HFFc6 (cell line): ENCODE measurements at regions not wholly inside any gene's neighbourhood (a gene's known extent, or its start where the extent isn't known, plus 50 kb on each side); places are given as distances from the start of the nearest gene placed in this dataset.

ENCODE experiments used
- DNase-seq: peaks from one replicate; pipeline ENCODE4 v3.0.0-alpha.2; 2018
- H3K27ac Mint-ChIP-seq: 2 replicates; pipeline ENCODE4 v1.8.0; 2020; ENCODE audit warnings: mild to moderate bottlenecking, mixed read lengths
- H3K27me3 Mint-ChIP-seq: 2 replicates; pipeline ENCODE4 v1.8.0; 2021; ENCODE audit warnings: mild to moderate bottlenecking, moderate library complexity, mixed read lengths; ENCODE audit not compliant: insufficient read depth
- H3K36me3 Mint-ChIP-seq: 2 replicates; pipeline ENCODE4 v1.8.0; 2021; ENCODE audit warnings: low read depth, mixed read lengths
- H3K4me1 Mint-ChIP-seq: 2 replicates; pipeline ENCODE4 v1.8.0; 2020; ENCODE audit warnings: low read depth, mixed read lengths
- H3K4me3 Mint-ChIP-seq: 2 replicates; pipeline ENCODE4 v1.8.0; 2020; ENCODE audit warnings: mild to moderate bottlenecking, moderate library complexity, mixed read lengths
- H3K9me3 Mint-ChIP-seq: 2 replicates; pipeline ENCODE4 v1.8.0; 2020; ENCODE audit warnings: mild to moderate bottlenecking, mixed read lengths
- CTCF ChIP-seq: fragments of 200-600 bp; sonication (generic); IDR thresholded peaks from 2 replicates; pipeline ENCODE4 v1.5.0; 2021; ENCODE audit warnings: antibody characterized with exemption, mild to moderate bottlenecking

GRCh38 chr21:31577271-31577670, 82.2 kb upstream of the SOD1 start:
- no peak for DNase-seq
- no peak overlapping the region for H3K4me3 Mint-ChIP-seq
- H3K4me1 Mint-ChIP-seq: no peaks in the 10 kb centered on the region
- H3K9me3 Mint-ChIP-seq: peaks cover 9% of the 10 kb centered on the region; the same call in 1 of the 2 replicates
- no peaks in the 10 kb centered on the region for H3K36me3 Mint-ChIP-seq
- TF ChIP-seq CTCF: no peak
- peaks cover 2% of the 10 kb centered on the region for H3K27me3 Mint-ChIP-seq
- no peak overlapping the region for H3K27ac Mint-ChIP-seq

- TF ChIP-seq CTCF: no peak
- DNase-seq: no peak
- Mint-ChIP-seq H3K9me3 (peaks cover 9% of the 10 kb centered on the region; the same call in 1 of the 2 replicates), H3K36me3 (no peaks in the 10 kb centered on the region), H3K27me3 (peaks cover 2% of the 10 kb centered on the region), H3K27ac (no peak overlapping the region), H3K4me1 (no peaks in the 10 kb centered on the region), H3K4me3 (no peak overlapping the region)
Observed at GRCh38 chr21:31576428-31576827, 83.1 kb upstream of the SOD1 start.

GRCh38 chr21:31573217-31573616, 86.3 kb upstream of the SOD1 start:
- H3K9me3 Mint-ChIP-seq: peaks cover 9% of the 10 kb centered on the region; the same call in 1 of the 2 replicates
- no peaks in the 10 kb centered on the region for H3K36me3 Mint-ChIP-seq

GRCh38 chr21:31571879-31572278, 87.6 kb upstream of the SOD1 start:
- H3K4me1 Mint-ChIP-seq: no peaks in the 10 kb centered on the region
- H3K4me3 Mint-ChIP-seq: no peak overlapping the region
- H3K27ac Mint-ChIP-seq: no peak overlapping the region
- no peaks in the 10 kb centered on the region for H3K36me3 Mint-ChIP-seq
- no peak for TF ChIP-seq CTCF
- DNase-seq: no peak
- H3K27me3 Mint-ChIP-seq: peaks cover 4% of the 10 kb centered on the region
- H3K9me3 Mint-ChIP-seq: peaks cover 9% of the 10 kb centered on the region; the same call in 1 of the 2 replicates

More at GRCh38 chr21:31573217-31573616, 86.3 kb upstream of the SOD1 start:
- Mint-ChIP-seq H3K4me3 (no peak overlapping the region), H3K4me1 (no peaks in the 10 kb centered on the region), H3K27ac (no peak overlapping the region), H3K27me3 (peaks cover 2% of the 10 kb centered on the region)
- TF ChIP-seq CTCF: no peak
- DNase-seq: no peak

GRCh38 chr21:31570824-31571566, 88.5 kb upstream of the SOD1 start:
- no peak for DNase-seq
- H3K4me3 Mint-ChIP-seq: no peak overlapping the region
- H3K27ac Mint-ChIP-seq: no peak overlapping the region
- no peak for TF ChIP-seq CTCF
- H3K9me3 Mint-ChIP-seq: peaks cover 9% of the 10 kb centered on the region; the same call in 1 of the 2 replicates
- no peaks in the 10 kb centered on the region for H3K4me1 Mint-ChIP-seq
- H3K36me3 Mint-ChIP-seq: no peaks in the 10 kb centered on the region
- peaks cover 2% of the 10 kb centered on the region; the same call in 1 of the 2 replicates for H3K27me3 Mint-ChIP-seq
